Adrenal gland (tissue), 9 donors: ENCODE measurements at regions not wholly inside any gene's neighbourhood (a gene's known extent, or its start where the extent isn't known, plus 50 kb on each side); places are given as distances from the start of the nearest gene placed in this dataset.

Source experiments
- DNase-seq, 7 donors: peaks; one replicate each; pipeline ENCODE4 v3.0.0-alpha.2; 2019 to 2020
- H3K27ac ChIP-seq, 5 donors: fragments of 200-600 bp; sonication (generic) in 4 of 5; 1 replicate in 3 of 5; 2 replicates in 2 of 5; pipeline versions ENCODE4 v1.5.1 to v1.8.0; 2016 to 2020; ENCODE audit warnings: mild to moderate bottlenecking in 1 of 5
- H3K27me3 ChIP-seq: fragments of 200-600 bp; 2 replicates; pipeline ENCODE4 v1.8.0; 2021
- H3K36me3 ChIP-seq, 2 donors: fragments of 200-600 bp; replicated peaks in 1 of 2; 1 replicate in 1 of 2; 2 replicates in 1 of 2; pipeline versions ENCODE4 v1.5.1 to v1.8.0; 2018 to 2022
- H3K4me1 ChIP-seq, 2 donors: fragments of 200-600 bp; replicated peaks in 1 of 2; 1 replicate in 1 of 2; 2 replicates in 1 of 2; pipeline versions ENCODE4 v1.5.1 to v1.8.0; 2018 to 2021
- H3K4me3 ChIP-seq, 4 donors: fragments of 200-600 bp; sonication (generic) in 3 of 4; one replicate each; pipeline ENCODE4 v1.5.1; 2016 to 2018
- H3K9me3 ChIP-seq, 3 donors: fragments of 200-600 bp; sonication (generic) in 1 of 3; replicated peaks in 1 of 3; 1 replicate in 2 of 3; 2 replicates in 1 of 3; pipeline versions ENCODE4 v1.5.1 to v1.8.0; 2016 to 2021
- POLR2A ChIP-seq, 2 donors: fragments of 450-650 bp; IDR thresholded peaks; one replicate each; pipeline ENCODE4 v1.6.1; 2017; ENCODE audit warnings: antibody characterized with exemption in 2 of 2, mild to moderate bottlenecking in 2 of 2, moderate library complexity in 1 of 2
- WGBS, 4 donors: extraction: QIAGEN DNeasy Blood & Tissue Kit in 2 of 4; methylation state at CpG; one replicate each; pipeline versions ENCODE4 v1.1.5 to v1.1.7; 2013 to 2017; 5-methylcytosine and 5-hydroxymethylcytosine counted together
- intact Hi-C, 2 donors: fragments of 100-400 bp; cut with DNase I; formaldehyde crosslinking; loops; one replicate each; pipeline versions ENCODE4 v1.14.1 to v1.15.0; 2022 to 2023
- TF ChIP-seq, protein P1 (sequence below), 6 experiments: fragments of 450-650 bp in 4 of 6; fragments of 200-600 bp in 2 of 6; sonication (generic) in 1 of 6; IDR thresholded peaks; 1 replicate in 5 of 6; 2 replicates in 1 of 6; pipeline versions ENCODE4 v1.5.1 to v1.8.0; 2016 to 2021; ENCODE audit warnings: antibody characterized with exemption in 6 of 6, mild to moderate bottlenecking in 2 of 6, moderate library complexity in 1 of 6
- donor health status: healthy with polysubstance abuse.
- donor health status: Bipolar disorder and iron deficiency.
- donor health status: DM: yes; HTN: yes; CAD: no.
- donor health status: DM: no; HTN: no; CAD: no.
- donor health status: DM: no; HTN: no; CAD: no.

DNA sequence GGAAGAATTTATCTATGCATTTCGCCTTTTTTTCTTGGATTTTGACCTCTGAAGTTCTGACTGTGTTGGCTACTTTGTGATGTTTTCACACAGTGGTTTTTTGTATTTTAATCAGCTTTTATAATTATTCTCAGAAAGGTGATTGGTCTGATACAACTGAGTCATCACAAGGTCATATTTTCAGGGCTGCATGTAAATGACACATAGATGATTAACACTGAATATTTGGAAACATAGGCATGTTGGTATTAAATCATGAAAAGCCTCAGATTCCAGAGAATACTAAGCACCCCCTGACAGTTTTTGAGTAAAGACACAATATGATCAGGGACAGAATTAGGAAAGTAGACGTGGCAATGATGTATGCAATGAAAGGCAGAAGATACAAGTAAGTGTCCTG is 175.5 kb upstream of the SLCO3A1 start:
- Histone ChIP-seq H3K27ac (no peak overlapping the region), H3K4me1 (no peaks in the 10 kb centered on the region), H3K9me3 (no peaks in the 10 kb centered on the region), H3K27me3 (peaks cover 4% of the 10 kb centered on the region), H3K4me3 (no peak overlapping the region), H3K36me3 (no peaks in the 10 kb centered on the region)
- no peak for DNase-seq
- WGBS, 4 donors, result 59 to 69% (median 61%) methylated on average over 2 of the region's 2 CpGs
- intact Hi-C loops, result no loop called here
- TF ChIP-seq, protein P1, sequence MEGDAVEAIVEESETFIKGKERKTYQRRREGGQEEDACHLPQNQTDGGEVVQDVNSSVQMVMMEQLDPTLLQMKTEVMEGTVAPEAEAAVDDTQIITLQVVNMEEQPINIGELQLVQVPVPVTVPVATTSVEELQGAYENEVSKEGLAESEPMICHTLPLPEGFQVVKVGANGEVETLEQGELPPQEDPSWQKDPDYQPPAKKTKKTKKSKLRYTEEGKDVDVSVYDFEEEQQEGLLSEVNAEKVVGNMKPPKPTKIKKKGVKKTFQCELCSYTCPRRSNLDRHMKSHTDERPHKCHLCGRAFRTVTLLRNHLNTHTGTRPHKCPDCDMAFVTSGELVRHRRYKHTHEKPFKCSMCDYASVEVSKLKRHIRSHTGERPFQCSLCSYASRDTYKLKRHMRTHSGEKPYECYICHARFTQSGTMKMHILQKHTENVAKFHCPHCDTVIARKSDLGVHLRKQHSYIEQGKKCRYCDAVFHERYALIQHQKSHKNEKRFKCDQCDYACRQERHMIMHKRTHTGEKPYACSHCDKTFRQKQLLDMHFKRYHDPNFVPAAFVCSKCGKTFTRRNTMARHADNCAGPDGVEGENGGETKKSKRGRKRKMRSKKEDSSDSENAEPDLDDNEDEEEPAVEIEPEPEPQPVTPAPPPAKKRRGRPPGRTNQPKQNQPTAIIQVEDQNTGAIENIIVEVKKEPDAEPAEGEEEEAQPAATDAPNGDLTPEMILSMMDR (IDR thresholded peaks at IDR 0.05), result no peak
- no peak for TF ChIP-seq POLR2A (IDR thresholded peaks at IDR 0.05)

DNA sequence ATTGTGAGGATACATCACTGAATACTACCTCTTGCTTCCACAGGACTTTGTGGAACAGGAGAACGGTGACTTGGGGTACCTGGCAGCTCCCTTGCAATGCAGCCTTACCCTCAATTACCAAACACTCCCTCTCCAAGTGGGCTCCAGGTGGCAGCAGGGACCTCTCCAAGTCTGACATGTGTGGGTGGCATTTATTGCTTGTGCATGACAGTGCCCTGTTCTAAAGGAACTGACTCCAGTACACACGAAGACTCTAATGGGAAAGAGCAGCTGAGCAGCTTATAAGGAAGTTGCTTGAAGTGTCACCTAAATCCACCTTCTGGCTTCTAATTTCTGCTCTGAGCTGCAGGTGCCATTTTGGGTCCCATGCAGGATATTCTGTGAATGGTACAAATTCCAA is 174.1 kb upstream of the SLCO3A1 start:
- intact Hi-C loops, result no loop called here
- TF ChIP-seq, protein P1 (IDR thresholded peaks at IDR 0.05), result no peak
- no peak for TF ChIP-seq POLR2A (IDR thresholded peaks at IDR 0.05)

DNA sequence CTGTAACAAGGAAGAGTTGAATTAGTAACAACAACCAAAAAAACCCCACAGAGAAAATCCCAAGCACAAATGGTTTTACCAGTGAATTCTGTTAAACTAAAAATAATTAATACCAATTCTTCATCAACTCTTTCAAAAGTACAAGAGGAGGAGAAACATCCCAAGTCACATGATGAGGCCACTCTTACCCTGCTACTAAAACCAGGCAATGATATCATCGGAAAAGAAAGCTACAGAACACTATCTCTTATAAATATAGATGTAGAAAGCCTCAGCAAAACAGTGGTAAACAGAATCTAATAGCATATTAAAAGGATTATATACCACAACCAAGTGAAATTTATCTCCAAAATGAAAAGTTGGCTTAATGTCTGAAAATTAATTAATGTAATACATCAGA is 168.1 kb upstream of the SLCO3A1 start:
- no peak for DNase-seq
- Histone ChIP-seq H3K36me3 (no peaks in the 10 kb centered on the region), H3K4me3 (no peak overlapping the region), H3K9me3 (no peaks in the 10 kb centered on the region), H3K27ac (no peak overlapping the region), H3K27me3 (peaks cover 4% of the 10 kb centered on the region), H3K4me1 (no peaks in the 10 kb centered on the region)
- WGBS, 4 donors, result 75 to 89% (median 80%) methylated on average over 1 of the region's 1 CpG
- no peak for TF ChIP-seq POLR2A (IDR thresholded peaks at IDR 0.05)
- TF ChIP-seq, protein P1 (IDR thresholded peaks at IDR 0.05), result no peak
- intact Hi-C loops, result no loop called here

More for the DNA sequence above, 174.1 kb upstream of the SLCO3A1 start:
- 61 to 79% (median 68%) methylated on average over 2 of the region's 2 CpGs for WGBS, 4 donors
- no peaks in the 10 kb centered on the region for H3K9me3 ChIP-seq
- H3K4me1 ChIP-seq, result no peaks in the 10 kb centered on the region
- H3K27ac ChIP-seq, result no peak overlapping the region
- DNase-seq, result no peak
- no peaks in the 10 kb centered on the region for H3K36me3 ChIP-seq
- no peak overlapping the region for H3K4me3 ChIP-seq
- peaks cover 4% of the 10 kb centered on the region for H3K27me3 ChIP-seq

DNA sequence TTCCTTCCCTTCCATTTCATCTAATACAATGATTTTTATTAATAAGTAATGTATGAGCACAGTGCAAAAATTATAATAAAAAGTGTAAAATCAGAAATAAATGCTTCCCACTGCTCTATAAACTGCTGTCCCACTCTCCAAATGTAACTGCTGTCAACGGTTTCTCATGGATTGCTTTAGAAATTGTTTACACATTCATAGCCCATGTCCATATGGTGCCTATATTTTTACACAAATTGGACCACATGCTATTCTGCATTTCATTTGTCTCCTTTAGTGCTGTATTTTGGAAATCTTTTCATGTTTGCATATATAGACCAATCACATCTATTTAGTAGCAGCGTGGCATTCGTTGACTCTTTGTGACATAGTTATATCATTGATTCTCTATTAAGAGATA is 164.7 kb upstream of the SLCO3A1 start:
- Histone ChIP-seq H3K36me3 (no peaks in the 10 kb centered on the region), H3K4me3 (no peak overlapping the region), H3K4me1 (no peaks in the 10 kb centered on the region), H3K27ac (no peak overlapping the region), H3K27me3 (no peaks in the 10 kb centered on the region), H3K9me3 (no peaks in the 10 kb centered on the region)
- DNase-seq, result no peak
- 89 to 97% (median 94%) methylated on average over 3 of the region's 3 CpGs for WGBS, 4 donors
- intact Hi-C loops, result no loop called here
- TF ChIP-seq POLR2A (IDR thresholded peaks at IDR 0.05), result no peak
- TF ChIP-seq, protein P1 (IDR thresholded peaks at IDR 0.05), result no peak
